ENCODE measurements at regions not wholly inside any gene's neighbourhood (a gene's known extent, or its start where the extent isn't known, plus 50 kb on each side); places are given as distances from the start of the nearest gene placed in this dataset.

DNA sequence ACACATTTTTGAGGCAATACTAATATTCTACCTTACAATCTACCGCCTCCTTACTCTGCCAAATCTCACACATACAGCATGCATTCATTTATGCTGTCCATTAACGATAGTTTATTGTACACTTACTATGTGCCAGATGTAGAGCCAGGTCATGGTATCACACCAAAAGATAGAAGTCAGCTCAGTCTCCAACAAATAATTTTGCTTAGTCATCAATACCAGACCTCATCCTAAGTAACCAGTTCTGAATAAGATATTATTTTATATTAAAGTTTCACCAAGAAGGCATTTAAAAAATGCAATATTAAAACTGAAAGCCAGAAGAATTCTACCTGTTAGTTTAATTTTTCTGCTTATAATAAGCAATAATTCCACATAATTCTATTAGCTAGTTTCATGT lies 60.6 kb upstream of the TTC29 start:
- TF ChIP-seq, protein P1, sequence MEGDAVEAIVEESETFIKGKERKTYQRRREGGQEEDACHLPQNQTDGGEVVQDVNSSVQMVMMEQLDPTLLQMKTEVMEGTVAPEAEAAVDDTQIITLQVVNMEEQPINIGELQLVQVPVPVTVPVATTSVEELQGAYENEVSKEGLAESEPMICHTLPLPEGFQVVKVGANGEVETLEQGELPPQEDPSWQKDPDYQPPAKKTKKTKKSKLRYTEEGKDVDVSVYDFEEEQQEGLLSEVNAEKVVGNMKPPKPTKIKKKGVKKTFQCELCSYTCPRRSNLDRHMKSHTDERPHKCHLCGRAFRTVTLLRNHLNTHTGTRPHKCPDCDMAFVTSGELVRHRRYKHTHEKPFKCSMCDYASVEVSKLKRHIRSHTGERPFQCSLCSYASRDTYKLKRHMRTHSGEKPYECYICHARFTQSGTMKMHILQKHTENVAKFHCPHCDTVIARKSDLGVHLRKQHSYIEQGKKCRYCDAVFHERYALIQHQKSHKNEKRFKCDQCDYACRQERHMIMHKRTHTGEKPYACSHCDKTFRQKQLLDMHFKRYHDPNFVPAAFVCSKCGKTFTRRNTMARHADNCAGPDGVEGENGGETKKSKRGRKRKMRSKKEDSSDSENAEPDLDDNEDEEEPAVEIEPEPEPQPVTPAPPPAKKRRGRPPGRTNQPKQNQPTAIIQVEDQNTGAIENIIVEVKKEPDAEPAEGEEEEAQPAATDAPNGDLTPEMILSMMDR (IDR thresholded peaks at IDR 0.05): no peak
- TF ChIP-seq EP300 (IDR thresholded peaks at IDR 0.05; ENCODE audit: low read depth): no peak
- no peak for TF ChIP-seq POLR2A (IDR thresholded peaks at IDR 0.05)
